Trophoblast cell (in vitro differentiated cells and primary cell): ENCODE measurements at regions not wholly inside any gene's neighbourhood (a gene's known extent, or its start where the extent isn't known, plus 50 kb on each side); places are given as distances from the start of the nearest gene placed in this dataset.

Experiments used
- DNase-seq, 2 donors: peaks; one replicate each; pipeline ENCODE4 v3.0.0-alpha.2; 2016
- H2AFZ ChIP-seq: 2 replicates; pipeline ENCODE4 v1.6.1; 2013; ENCODE audit warnings: low read length, moderate library complexity, mild to moderate bottlenecking; ENCODE audit not compliant: insufficient read depth, poor library complexity
- H2AK5ac ChIP-seq: 2 replicates; pipeline ENCODE4 v1.6.1; 2013; ENCODE audit warnings: mild to moderate bottlenecking, low read length
- H2BK120ac ChIP-seq: 2 replicates; pipeline ENCODE4 v1.6.1; 2013; ENCODE audit warnings: low read length, mild to moderate bottlenecking, moderate library complexity; ENCODE audit not compliant: insufficient read depth, poor library complexity
- H2BK12ac ChIP-seq: 2 replicates; pipeline ENCODE4 v1.6.1; 2013; ENCODE audit warnings: mild to moderate bottlenecking, low read length, moderate library complexity
- H2BK5ac ChIP-seq: 2 replicates; pipeline ENCODE4 v1.6.1; 2013; ENCODE audit warnings: low read length, low read depth, moderate library complexity, mild to moderate bottlenecking; ENCODE audit not compliant: poor library complexity
- H3K14ac ChIP-seq: 2 replicates; pipeline ENCODE4 v1.6.1; 2013; ENCODE audit warnings: mild to moderate bottlenecking, low read length
- H3K18ac ChIP-seq: 2 replicates; pipeline ENCODE4 v1.6.1; 2013; ENCODE audit warnings: mild to moderate bottlenecking, low read length
- H3K23ac ChIP-seq: 2 replicates; pipeline ENCODE4 v1.6.1; 2013; ENCODE audit warnings: low read length
- H3K27ac ChIP-seq: 2 replicates; pipeline ENCODE4 v1.5.1; 2013; ENCODE audit warnings: low read depth, mild to moderate bottlenecking, inconsistent platforms, low read length, moderate library complexity
- H3K27me3 ChIP-seq: 2 replicates; pipeline ENCODE4 v1.6.1; 2013; ENCODE audit warnings: inconsistent platforms, mild to moderate bottlenecking, low read length, moderate library complexity; ENCODE audit not compliant: insufficient read depth
- H3K36me3 ChIP-seq, 2 experiments: 1 replicate in 1 of 2; 2 replicates in 1 of 2; pipeline ENCODE4 v1.6.1; 2013; ENCODE audit warnings: low read length in 2 of 2, mild to moderate bottlenecking in 2 of 2, moderate library complexity in 1 of 2; ENCODE audit not compliant: insufficient read depth in 2 of 2, control insufficient read depth in 1 of 2
- H3K4ac ChIP-seq: 2 replicates; pipeline ENCODE4 v1.6.1; 2013; ENCODE audit warnings: low read depth, mild to moderate bottlenecking, low read length, moderate library complexity
- H3K4me1 ChIP-seq, 2 experiments: 1 replicate in 1 of 2; 2 replicates in 1 of 2; pipeline ENCODE4 v1.6.1; 2013; ENCODE audit warnings: low read length in 2 of 2, mild to moderate bottlenecking in 2 of 2, moderate library complexity in 1 of 2; ENCODE audit not compliant: insufficient read depth in 2 of 2, control insufficient read depth in 1 of 2
- H3K4me2 ChIP-seq: 2 replicates; pipeline ENCODE4 v1.6.1; 2013; ENCODE audit warnings: inconsistent platforms, mild to moderate bottlenecking, low read length, moderate library complexity
- H3K4me3 ChIP-seq: 2 replicates; pipeline ENCODE4 v1.5.1; 2013; ENCODE audit warnings: mild to moderate bottlenecking, low read depth, low read length, inconsistent platforms
- H3K79me1 ChIP-seq: one replicate; pipeline ENCODE4 v1.6.1; 2013; ENCODE audit warnings: low read length
- H3K79me2 ChIP-seq: 2 replicates; pipeline ENCODE4 v1.6.1; 2013; ENCODE audit warnings: low read length, mild to moderate bottlenecking; ENCODE audit not compliant: control insufficient read depth, insufficient read depth, poor library complexity
- H3K9ac ChIP-seq: 2 replicates; pipeline ENCODE4 v1.6.1; 2013; ENCODE audit warnings: mild to moderate bottlenecking, low read length
- H3K9me3 ChIP-seq: 2 replicates; pipeline ENCODE4 v1.6.1; 2013; ENCODE audit warnings: low read depth, mild to moderate bottlenecking, control low read depth, inconsistent platforms, low read length; ENCODE audit not compliant: insufficient read depth
- H4K12ac ChIP-seq: 2 replicates; pipeline ENCODE4 v1.6.1; 2013; ENCODE audit warnings: low read depth, mild to moderate bottlenecking, low read length, moderate library complexity
- H4K8ac ChIP-seq: 2 replicates; pipeline ENCODE4 v1.6.1; 2013; ENCODE audit warnings: low read depth, mild to moderate bottlenecking, low read length, moderate library complexity
- H4K91ac ChIP-seq: one replicate; pipeline ENCODE4 v1.6.1; 2013; ENCODE audit warnings: low read depth, mild to moderate bottlenecking, low read length, moderate library complexity
- WGBS: extraction: QIAGEN DNeasy Blood & Tissue Kit; methylation state at CpG from one replicate; pipeline ENCODE4 v1.1.7; 2013; ENCODE audit warnings: missing lambda C conversion rate; ENCODE audit not compliant: insufficient read length, insufficient coverage; ENCODE audit errors: extremely low coverage; 5-methylcytosine and 5-hydroxymethylcytosine counted together

- Histone ChIP-seq H3K4me2 (no peak overlapping the region), H3K27ac (no peak overlapping the region), H3K79me1 (peaks cover 13% of the 10 kb centered on the region), H4K91ac (no peak overlapping the region), H3K4me3 (no peak overlapping the region), H2AFZ (no peak overlapping the region), H3K9me3 (no peaks in the 10 kb centered on the region), H3K4me1 (peaks cover 7 to 11% of the 10 kb centered on the region in 2 experiments), H3K4ac (no peak overlapping the region), H2BK5ac (no peak overlapping the region), H3K18ac (no peak overlapping the region), H4K8ac (no peak overlapping the region), H3K27me3 (no peaks in the 10 kb centered on the region), H2BK120ac (no peak overlapping the region), H3K79me2 (no peaks in the 10 kb centered on the region), H2BK12ac (peak overlapping the region; percentile 13), H3K23ac (no peak overlapping the region), H3K14ac (no peak overlapping the region), H3K9ac (no peak overlapping the region), H4K12ac (no peak overlapping the region), H3K36me3 (no peaks in the 10 kb centered on the region), H2AK5ac (no peak overlapping the region)
- no peak for DNase-seq
- no CpG with 5 or more reads among the region's 6 CpGs for WGBS
These were observed 112.7 kb upstream of the SLC35G4 start for GRCh38 chr18:11496526-11497172.

- H3K9me3 ChIP-seq, result no peaks in the 10 kb centered on the region
- peak overlapping the region; percentile 88 for H3K23ac ChIP-seq
- H4K8ac ChIP-seq, result no peak overlapping the region
- H3K4me3 ChIP-seq, result no peak overlapping the region
- no peaks in the 10 kb centered on the region for H3K36me3 ChIP-seq
- H3K27ac ChIP-seq, result no peak overlapping the region
- no peak overlapping the region for H2BK5ac ChIP-seq
- H4K12ac ChIP-seq, result no peak overlapping the region
- no peak overlapping the region for H3K14ac ChIP-seq
- no peaks in the 10 kb centered on the region for H3K27me3 ChIP-seq
- no peak overlapping the region for H3K9ac ChIP-seq
- no peak overlapping the region for H2AFZ ChIP-seq
- no peaks in the 10 kb centered on the region for H3K79me2 ChIP-seq
- H2BK120ac ChIP-seq, result no peak overlapping the region
- H3K4ac ChIP-seq, result no peak overlapping the region
- H3K4me1 ChIP-seq, result peaks cover 7% of the 10 kb centered on the region in 2 experiments
- H4K91ac ChIP-seq, result no peak overlapping the region
- DNase-seq, result no peak
- peaks cover 10% of the 10 kb centered on the region for H3K79me1 ChIP-seq
- no peak overlapping the region for H2AK5ac ChIP-seq
- H2BK12ac ChIP-seq, result no peak overlapping the region
- H3K18ac ChIP-seq, result no peak overlapping the region
- WGBS, result no CpG with 5 or more reads among the region's 6 CpGs
- no peak overlapping the region for H3K4me2 ChIP-seq
These were observed 114.0 kb upstream of the SLC35G4 start for GRCh38 chr18:11495441-11495840.

GRCh38 chr18:11494107-11494506 is 115.3 kb upstream of the SLC35G4 start:
- H3K27me3 ChIP-seq, result no peaks in the 10 kb centered on the region
- H3K79me2 ChIP-seq, result no peaks in the 10 kb centered on the region
- H3K14ac ChIP-seq, result no peak overlapping the region
- no peak overlapping the region for H4K8ac ChIP-seq
- no peak overlapping the region for H3K9ac ChIP-seq
- H3K23ac ChIP-seq, result no peak overlapping the region
- no peak overlapping the region for H3K18ac ChIP-seq
- H4K12ac ChIP-seq, result no peak overlapping the region
- H2BK12ac ChIP-seq, result no peak overlapping the region
- H3K4me2 ChIP-seq, result no peak overlapping the region
- H3K79me1 ChIP-seq, result no peaks in the 10 kb centered on the region
- no peak overlapping the region for H3K4ac ChIP-seq
- DNase-seq, result no peak
- no peaks in the 10 kb centered on the region for H3K36me3 ChIP-seq
- H2AK5ac ChIP-seq, result no peak overlapping the region
- no peak overlapping the region for H4K91ac ChIP-seq
- no peak overlapping the region for H2AFZ ChIP-seq
- no peak overlapping the region for H3K27ac ChIP-seq
- H3K9me3 ChIP-seq, result no peaks in the 10 kb centered on the region
- H2BK120ac ChIP-seq, result no peak overlapping the region
- no peak overlapping the region for H2BK5ac ChIP-seq
- H3K4me3 ChIP-seq, result no peak overlapping the region
- peaks cover 0 to 2% of the 10 kb centered on the region in 2 experiments for H3K4me1 ChIP-seq

GRCh38 chr18:11489266-11489899 is 120.0 kb upstream of the SLC35G4 start:
- H3K4ac ChIP-seq, result no peak overlapping the region
- H3K9ac ChIP-seq, result no peak overlapping the region
- H4K12ac ChIP-seq, result no peak overlapping the region
- DNase-seq, result no peak
- H3K79me1 ChIP-seq, result no peaks in the 10 kb centered on the region
- H3K9me3 ChIP-seq, result no peaks in the 10 kb centered on the region
- H2AFZ ChIP-seq, result no peak overlapping the region
- H2BK12ac ChIP-seq, result no peak overlapping the region
- WGBS, result no CpG with 5 or more reads among the region's 4 CpGs
- H3K18ac ChIP-seq, result no peak overlapping the region
- H3K4me1 ChIP-seq, result peaks cover 4 to 9% of the 10 kb centered on the region in 2 experiments
- H3K27ac ChIP-seq, result no peak overlapping the region
- H3K14ac ChIP-seq, result no peak overlapping the region
- H3K36me3 ChIP-seq, result no peaks in the 10 kb centered on the region
- no peak overlapping the region for H3K23ac ChIP-seq
- no peak overlapping the region for H3K4me3 ChIP-seq
- no peak overlapping the region for H2BK5ac ChIP-seq
- no peak overlapping the region for H2AK5ac ChIP-seq
- H2BK120ac ChIP-seq, result no peak overlapping the region
- no peak overlapping the region for H3K4me2 ChIP-seq
- H3K79me2 ChIP-seq, result no peaks in the 10 kb centered on the region
- no peak overlapping the region for H4K8ac ChIP-seq
- no peak overlapping the region for H4K91ac ChIP-seq
- no peaks in the 10 kb centered on the region for H3K27me3 ChIP-seq
